ENCODE measurements at regions not wholly inside any gene's neighbourhood (a gene's known extent, or its start where the extent isn't known, plus 50 kb on each side); places are given as distances from the start of the nearest gene placed in this dataset.

- no peak for DNase-seq
These were observed 109.1 kb downstream of the DACT2 start for GRCh38 chr6:168210239-168211105.

DNA sequence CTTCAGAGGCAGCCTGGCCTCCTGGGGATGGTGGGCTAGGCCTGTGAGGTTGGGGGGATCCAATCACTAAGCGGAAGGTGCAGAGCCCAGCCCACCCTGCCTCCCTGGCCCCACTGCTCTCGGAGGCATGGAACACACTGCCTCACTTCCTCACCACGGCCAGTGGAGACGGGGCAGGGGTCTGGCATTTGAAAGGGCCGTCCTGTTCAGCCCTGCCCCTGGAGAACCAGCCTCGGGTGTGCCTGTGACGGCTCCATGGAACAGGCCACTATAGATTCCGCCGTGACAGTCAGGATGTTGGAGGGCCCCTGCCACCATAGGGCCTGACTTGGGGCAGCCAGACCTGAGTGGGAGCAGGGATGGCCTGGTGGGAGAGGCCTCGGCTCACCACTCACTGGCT, 110.2 kb downstream of the DACT2 start:
- no peak for DNase-seq

GRCh38 chr6:168208854-168209253, 110.7 kb downstream of the DACT2 start:
- no peak for DNase-seq

DNA sequence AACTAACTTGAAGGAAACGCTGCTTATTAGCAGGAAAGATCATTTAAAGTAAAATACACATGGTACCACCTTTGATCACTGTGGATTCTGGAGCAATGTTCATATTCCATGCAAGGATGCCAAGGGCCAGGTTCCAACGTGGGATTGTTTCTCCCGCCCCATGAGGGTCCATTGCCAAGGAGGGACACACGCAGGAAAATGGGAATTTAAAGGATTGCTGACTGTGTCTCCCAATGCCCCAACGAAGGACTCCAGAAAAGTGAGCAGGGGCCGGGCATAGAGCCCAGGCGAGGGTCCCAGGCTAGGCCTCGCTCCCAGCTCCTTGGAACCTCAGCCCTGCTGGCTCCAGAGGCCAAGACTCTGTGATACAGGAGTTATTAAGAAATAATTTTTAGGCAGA, 111.2 kb downstream of the DACT2 start:
- DNase-seq, result no peak

- no peak for DNase-seq
These were observed 112.0 kb downstream of the DACT2 start for GRCh38 chr6:168207421-168208175.

DNA sequence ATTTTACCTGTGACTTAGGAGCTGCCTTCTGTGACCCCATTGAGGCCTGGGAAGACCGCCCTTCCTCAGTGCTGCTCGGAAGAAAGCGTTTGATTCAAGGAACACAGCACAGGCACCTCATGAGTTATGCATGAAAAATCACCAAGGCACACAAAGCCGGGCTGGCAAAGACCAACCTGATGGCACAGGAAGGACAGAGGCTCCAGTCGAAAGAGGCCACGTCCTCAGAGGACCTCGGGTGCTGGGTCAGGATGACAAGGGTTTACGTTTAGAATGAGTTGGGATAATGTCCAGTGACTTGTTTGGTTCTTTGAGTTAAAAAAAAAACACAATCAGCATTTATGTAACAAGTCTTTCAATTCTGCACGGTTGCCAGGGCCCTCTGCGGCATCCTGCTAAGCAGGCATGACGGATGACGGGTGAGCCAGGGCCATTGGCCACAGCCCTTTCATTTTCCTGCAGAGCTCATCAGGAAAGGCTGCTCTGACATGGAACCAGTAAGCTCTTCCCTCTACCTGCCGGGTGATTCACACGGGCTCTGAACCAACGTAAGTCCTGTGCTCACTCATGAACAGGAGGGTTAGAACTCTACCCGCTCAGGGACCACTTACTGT, 112.8 kb downstream of the DACT2 start:
- DNase-seq, result no peak

GRCh38 chr6:168206186-168206585, 113.4 kb downstream of the DACT2 start:
- no peak for DNase-seq

- no peak for DNase-seq
These were observed 117.8 kb downstream of the DACT2 start for GRCh38 chr6:168201799-168202198.

DNA sequence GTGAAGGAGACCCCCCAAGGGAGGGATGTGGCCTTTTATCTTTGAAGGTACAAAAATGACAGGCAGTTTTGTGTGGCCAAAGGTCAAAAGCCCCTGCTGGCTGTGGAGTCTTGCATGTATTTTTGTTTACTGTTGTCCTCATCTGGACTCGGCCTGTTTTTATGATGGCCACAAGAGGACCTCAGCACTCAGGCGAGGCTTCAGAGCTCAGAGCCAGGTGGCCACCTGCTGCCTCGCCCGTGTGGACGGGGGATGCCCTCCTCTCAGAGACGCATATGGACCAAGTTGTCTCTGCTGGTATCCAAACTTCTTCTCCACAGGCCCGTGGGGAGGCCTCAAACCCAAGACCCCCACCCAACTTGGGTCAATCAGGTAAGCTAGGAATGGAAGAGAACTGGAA, 118.2 kb downstream of the DACT2 start:
- no peak for DNase-seq

- no peak for DNase-seq
These were observed 118.9 kb downstream of the DACT2 start for GRCh38 chr6:168200571-168201134.

DNA sequence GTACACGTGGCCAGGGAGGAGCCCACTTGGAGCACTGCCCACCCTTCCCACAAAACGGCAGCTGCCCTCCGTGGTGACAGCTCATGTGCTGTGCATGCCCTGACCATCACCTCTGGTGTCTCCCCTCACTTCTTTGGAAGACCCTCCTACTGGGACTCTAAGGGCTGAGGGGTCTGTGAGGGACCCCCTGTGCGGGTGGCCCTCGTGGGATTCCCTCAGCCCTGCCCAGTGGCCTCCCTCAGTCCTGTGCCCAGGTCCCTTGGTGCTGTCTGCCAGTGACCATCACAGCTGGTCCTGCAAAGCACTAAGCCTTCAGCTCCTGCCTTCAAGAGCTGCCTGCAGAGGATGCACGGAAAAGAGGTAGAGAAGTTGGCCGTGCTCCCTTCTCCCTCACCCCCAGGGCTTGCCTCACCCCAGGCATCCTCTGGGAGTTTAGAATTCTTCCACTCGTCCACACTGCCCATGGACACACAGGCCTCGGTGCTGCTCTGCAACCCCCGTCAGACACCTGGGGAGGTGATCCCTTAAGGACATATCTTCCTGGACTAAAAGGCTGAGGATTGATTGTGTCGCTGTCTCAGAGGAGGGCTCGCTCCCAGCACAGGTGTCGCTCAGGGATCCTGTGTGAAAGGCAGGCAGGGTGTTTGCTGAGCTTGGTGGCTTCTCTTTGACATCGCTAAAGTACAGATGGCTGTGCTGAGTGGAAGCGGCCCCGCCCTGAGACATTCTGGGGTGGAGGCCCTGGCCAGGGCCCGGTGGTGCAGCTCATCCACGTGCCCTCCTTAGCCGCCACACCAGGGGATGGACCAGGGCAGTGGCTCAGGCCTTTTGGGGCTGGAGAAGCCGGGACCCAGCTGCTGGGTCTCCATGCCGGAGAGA, 119.5 kb upstream of the FRMD1 start:
- DNase-seq, result no peak

DNA sequence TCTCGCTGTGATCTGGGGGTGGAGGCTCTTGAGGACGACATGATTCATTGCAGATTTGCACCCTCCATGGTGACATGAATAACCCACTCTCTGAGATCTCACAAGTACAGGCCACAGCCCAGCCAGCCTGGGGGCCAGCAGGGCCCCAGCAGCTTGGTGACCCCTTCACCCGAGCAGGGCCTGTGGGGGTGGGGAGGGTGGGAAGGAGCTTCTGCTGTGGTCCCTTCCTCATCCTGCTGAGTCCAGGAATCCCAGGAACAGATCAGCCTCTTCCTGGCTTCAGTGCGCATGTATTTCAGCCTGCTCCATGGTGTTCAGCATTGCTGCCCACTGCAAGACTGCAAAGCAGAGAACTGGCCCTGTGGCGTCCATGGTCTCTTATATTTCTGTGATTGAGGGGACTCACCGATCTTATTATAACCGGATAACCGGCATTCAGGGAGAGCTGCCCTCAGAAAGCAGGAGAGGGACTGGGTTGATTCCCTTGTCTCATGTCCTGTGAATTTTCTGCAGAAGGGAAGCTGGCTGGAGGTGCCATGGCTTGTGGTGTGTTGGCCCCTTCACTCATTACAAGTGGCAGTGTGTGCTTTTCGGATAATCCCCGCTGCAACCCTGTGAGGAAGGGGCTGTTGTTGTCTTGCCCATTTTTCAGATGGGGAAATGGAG, 118.8 kb upstream of the FRMD1 start:
- DNase-seq, result no peak

GRCh38 chr6:168196881-168197635, 118.0 kb upstream of the FRMD1 start:
- no peak for DNase-seq

GRCh38 chr6:168196385-168196860, 117.4 kb upstream of the FRMD1 start:
- no peak for DNase-seq

DNA sequence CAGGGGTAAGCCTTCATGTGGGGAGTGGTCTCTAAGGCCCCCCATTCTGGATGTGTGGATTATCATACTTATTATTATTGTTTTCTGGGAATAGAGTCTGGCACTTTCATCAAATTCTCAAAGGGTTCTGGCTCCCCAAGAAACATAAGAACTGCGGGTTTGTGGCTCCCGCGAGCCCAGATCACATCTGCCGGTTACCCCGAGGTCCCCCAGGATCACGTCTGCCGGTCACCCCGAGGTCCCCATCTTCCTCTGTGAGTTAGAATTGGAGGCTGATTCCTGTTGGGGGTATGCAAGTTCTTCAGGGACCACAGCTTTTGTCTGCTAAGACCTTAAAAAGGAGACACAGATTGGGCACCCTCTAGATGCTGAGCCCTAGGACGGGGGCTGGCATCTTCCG, 116.7 kb upstream of the FRMD1 start:
- no peak for DNase-seq

- no peak for DNase-seq
These were observed 115.9 kb upstream of the FRMD1 start for GRCh38 chr6:168194732-168195567.

- DNase-seq, result peak; percentile 0
These were observed 115.1 kb upstream of the FRMD1 start for GRCh38 chr6:168193816-168194721.

- no peak for DNase-seq
These were observed 114.1 kb upstream of the FRMD1 start for GRCh38 chr6:168192901-168193815.
